BJ (cell line): ENCODE measurements at regions not wholly inside any gene's neighbourhood (a gene's known extent, or its start where the extent isn't known, plus 50 kb on each side); places are given as distances from the start of the nearest gene placed in this dataset.

ENCODE experiments used
- CTCF ChIA-PET: fragments of 350-600 bp; formaldehyde crosslinking; extraction: SDS; loops from one replicate; lab custom pipeline; 2021; ENCODE audit warnings: antibody characterized with exemption, inconsistent platforms; lab: Yijun Ruan, JAX
- POLR2A ChIA-PET: fragments of 300-600 bp; sonication (Branson Sonifier 250); formaldehyde crosslinking; extraction: SDS; loops from one replicate; lab custom pipeline; 2021; ENCODE audit warnings: antibody characterized with exemption; lab: Charles Lee
- DNase-seq: peaks from one replicate; pipeline ENCODE4 v3.0.0-alpha.2; 2011; ENCODE audit warnings: low read depth
- H3K27me3 ChIP-seq: 2 replicates; pipeline ENCODE4 v1.6.0; 2011; ENCODE audit warnings: low read length; ENCODE audit not compliant: control insufficient read depth, insufficient read depth
- H3K36me3 ChIP-seq: 2 replicates; pipeline ENCODE4 v1.5.1; 2011; ENCODE audit warnings: low read length; ENCODE audit not compliant: control insufficient read depth, insufficient read depth
- H3K4me3 ChIP-seq: 2 replicates; pipeline ENCODE4 v1.5.1; 2011; ENCODE audit warnings: low read depth, mild to moderate bottlenecking, control low read depth, low read length
- TF ChIP-seq, protein P1 (sequence below): IDR thresholded peaks from 2 replicates; pipeline ENCODE4 v1.5.1; 2011; ENCODE audit warnings: low read depth, mild to moderate bottlenecking, control low read depth, inconsistent platforms, low read length, moderate library complexity; ENCODE audit not compliant: insufficient read depth

DNA sequence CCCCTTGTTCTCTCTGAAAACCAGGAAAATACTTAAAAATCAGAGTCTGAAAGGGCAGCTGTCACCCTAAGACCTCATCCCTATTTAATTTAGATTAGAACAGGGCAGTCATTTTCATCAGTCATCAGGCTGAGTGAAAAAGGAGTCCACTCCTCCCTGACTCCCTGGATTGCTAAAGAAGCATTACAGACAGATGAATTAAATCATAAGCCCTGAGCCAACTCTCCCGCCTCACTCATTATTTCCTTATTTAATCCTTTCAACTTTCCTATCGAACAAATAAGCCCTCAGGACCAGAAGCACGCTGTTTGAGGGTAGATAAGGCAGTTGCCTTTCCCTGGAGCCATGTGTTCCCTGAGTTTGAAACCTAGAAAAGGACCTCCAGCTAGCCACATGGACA, 201.9 kb upstream of the ANKRD55 start:
- no peak for DNase-seq
- H3K4me3 ChIP-seq: no peak overlapping the region
- POLR2A ChIA-PET: no interaction called here
- CTCF ChIA-PET: no interaction called here
- TF ChIP-seq, protein P1, sequence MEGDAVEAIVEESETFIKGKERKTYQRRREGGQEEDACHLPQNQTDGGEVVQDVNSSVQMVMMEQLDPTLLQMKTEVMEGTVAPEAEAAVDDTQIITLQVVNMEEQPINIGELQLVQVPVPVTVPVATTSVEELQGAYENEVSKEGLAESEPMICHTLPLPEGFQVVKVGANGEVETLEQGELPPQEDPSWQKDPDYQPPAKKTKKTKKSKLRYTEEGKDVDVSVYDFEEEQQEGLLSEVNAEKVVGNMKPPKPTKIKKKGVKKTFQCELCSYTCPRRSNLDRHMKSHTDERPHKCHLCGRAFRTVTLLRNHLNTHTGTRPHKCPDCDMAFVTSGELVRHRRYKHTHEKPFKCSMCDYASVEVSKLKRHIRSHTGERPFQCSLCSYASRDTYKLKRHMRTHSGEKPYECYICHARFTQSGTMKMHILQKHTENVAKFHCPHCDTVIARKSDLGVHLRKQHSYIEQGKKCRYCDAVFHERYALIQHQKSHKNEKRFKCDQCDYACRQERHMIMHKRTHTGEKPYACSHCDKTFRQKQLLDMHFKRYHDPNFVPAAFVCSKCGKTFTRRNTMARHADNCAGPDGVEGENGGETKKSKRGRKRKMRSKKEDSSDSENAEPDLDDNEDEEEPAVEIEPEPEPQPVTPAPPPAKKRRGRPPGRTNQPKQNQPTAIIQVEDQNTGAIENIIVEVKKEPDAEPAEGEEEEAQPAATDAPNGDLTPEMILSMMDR: no peak
- H3K27me3 ChIP-seq: no peaks in the 10 kb centered on the region
- no peaks in the 10 kb centered on the region for H3K36me3 ChIP-seq

DNA sequence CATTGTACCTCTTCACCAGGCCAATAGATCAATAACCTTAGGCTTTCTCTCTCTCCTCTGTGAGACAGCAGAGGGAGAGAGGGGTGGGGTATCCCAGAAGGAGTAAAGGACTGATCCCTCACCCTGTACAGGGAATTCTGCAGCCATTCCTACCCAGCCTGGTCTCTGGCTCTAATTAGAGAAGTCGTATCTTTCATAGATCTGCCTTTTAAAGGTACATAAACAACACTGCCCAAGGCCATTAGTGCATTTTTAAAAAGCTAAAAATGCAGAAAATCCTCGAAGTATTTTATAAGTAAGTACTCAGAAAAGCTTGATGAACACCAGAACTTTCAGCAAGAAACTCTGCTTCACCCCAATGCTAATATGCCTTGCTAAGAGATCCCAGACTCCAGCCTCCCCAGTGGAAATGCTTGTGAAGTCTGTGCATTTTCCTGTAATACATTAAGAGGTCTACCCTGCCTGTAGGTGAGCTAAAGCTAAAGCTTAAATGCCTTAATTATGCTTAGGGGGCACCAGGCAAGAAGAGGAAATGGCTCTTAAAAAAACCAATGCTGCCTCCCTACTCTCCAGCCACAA, 200.0 kb upstream of the ANKRD55 start:
- TF ChIP-seq, protein P1: no peak
- Histone ChIP-seq H3K27me3 (no peaks in the 10 kb centered on the region), H3K4me3 (no peak overlapping the region), H3K36me3 (no peaks in the 10 kb centered on the region)
- CTCF ChIA-PET: interaction anchor here (1.1 kb wide), 1 partner anchor 162 kb away, joined by 3 read pairs; no protein-coding TSS in a partner anchor
- POLR2A ChIA-PET: no interaction called here
- DNase-seq: no peak

DNA sequence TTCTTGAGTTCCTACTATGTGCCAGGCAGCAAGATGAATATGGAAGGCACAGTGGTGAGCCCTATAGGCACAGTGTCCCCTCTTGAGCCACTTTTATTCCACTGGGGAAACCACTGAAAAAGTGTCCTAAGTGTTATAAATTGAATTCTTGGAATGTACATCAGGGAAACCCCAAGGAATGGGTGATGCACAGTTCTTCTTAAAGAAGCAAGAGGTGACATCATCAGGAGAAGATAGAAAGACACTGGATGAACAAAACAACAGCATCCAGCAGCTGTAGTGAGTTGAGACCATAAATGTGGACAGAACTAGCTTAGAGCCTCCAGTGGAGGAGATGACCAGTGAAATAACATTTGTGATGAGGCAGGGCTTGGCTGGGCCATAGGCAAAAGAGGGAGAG, 199.2 kb upstream of the ANKRD55 start:
- TF ChIP-seq, protein P1: no peak
- no peaks in the 10 kb centered on the region for H3K36me3 ChIP-seq
- no peak overlapping the region for H3K4me3 ChIP-seq
- DNase-seq: no peak
- ChIA-PET POLR2A (no interaction called here), CTCF (interaction anchor here (1.1 kb wide), 1 partner anchor 162 kb away, joined by 3 read pairs; no protein-coding TSS in a partner anchor)
- no peaks in the 10 kb centered on the region for H3K27me3 ChIP-seq

DNA sequence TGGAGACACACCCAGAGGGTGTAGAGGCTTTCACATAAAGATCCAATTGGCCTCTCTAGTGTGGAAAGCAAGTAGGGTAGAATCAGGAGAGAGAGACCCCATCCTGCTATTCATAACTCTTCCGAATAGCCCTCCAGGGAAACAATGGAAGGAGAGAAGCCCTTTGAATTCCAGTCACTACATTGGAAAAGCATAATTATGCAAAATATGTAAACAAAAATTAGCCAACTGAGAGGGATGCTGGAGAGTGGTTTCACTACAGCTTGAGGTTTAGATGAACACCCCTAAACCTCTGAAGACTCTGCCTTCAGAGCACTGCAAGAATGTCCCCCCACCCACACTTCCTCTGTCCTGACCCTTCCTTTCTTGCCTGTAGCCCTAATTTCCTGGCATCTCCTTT, 197.3 kb upstream of the ANKRD55 start:
- Histone ChIP-seq H3K27me3 (no peaks in the 10 kb centered on the region), H3K36me3 (no peaks in the 10 kb centered on the region), H3K4me3 (no peak overlapping the region)
- DNase-seq: no peak
- ChIA-PET CTCF (interaction anchor here (0.9 to 1.5 kb wide), 2 partner anchors 9 to 13 kb away, joined by 3 to 4 read pairs; no protein-coding TSS in a partner anchor), POLR2A (no interaction called here)
- TF ChIP-seq, protein P1: no peak

DNA sequence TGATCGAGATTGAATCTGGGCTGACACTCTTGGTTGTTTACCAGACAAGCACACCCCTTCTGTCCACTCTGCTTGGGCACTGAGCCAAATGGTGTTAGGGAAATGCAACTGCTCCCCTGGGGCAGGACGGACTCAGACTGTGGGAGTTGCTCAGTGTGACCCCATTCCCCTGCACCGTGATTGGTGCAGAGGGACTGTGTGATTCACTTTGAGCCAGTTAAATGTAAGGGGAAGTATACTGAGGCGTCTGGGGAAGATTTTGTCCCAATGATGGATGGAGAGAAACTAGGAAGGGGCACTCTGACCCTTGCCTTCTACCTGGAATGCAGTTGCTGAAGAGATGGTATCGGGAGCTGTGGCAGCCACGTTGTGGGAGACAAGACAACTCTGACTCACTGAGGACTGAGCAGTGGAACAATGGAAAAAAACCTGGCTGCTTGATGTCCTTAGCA, 196.0 kb upstream of the ANKRD55 start:
- ChIA-PET CTCF (interaction anchor here (0.6 to 1.5 kb wide), 2 partner anchors 10 to 24 kb away, joined by 3 to 4 read pairs; no protein-coding TSS in a partner anchor), POLR2A (no interaction called here)
- TF ChIP-seq, protein P1: no peak
- Histone ChIP-seq H3K36me3 (no peaks in the 10 kb centered on the region), H3K27me3 (no peaks in the 10 kb centered on the region), H3K4me3 (no peak overlapping the region)
- no peak for DNase-seq
